ENCODE measurements at regions not wholly inside any gene's neighbourhood (a gene's known extent, or its start where the extent isn't known, plus 50 kb on each side); places are given as distances from the start of the nearest gene placed in this dataset.

DNA sequence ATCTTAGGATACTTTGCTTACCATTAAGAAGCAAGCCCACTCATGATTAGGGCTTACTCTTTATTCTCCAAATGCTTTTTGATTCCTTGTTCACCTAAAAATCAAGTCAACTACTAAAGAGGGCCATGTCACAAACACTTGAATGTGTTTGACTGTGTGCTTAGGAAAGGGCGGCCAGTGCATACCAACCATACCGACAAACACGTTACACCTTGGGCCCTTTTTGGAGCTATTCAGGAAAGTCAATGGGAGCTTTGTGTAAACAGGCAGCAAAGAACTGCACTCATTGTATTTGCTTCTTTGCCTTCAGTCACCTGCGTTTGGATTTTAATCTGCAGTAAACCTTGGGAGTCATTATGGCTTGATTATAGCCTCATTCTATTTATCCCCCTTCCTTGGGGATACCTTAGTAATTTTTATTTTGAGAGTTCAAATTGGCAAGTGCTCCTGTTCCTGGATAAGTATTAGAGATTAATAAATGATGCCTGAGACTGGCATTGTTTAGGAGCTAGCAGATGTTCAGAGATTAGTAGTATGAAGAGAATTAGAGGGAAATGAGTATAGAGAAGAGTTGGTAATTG, 102.6 kb upstream of the HDGFL1 start:
- DNase-seq (ENCODE audit: low spot score): no peak

DNA sequence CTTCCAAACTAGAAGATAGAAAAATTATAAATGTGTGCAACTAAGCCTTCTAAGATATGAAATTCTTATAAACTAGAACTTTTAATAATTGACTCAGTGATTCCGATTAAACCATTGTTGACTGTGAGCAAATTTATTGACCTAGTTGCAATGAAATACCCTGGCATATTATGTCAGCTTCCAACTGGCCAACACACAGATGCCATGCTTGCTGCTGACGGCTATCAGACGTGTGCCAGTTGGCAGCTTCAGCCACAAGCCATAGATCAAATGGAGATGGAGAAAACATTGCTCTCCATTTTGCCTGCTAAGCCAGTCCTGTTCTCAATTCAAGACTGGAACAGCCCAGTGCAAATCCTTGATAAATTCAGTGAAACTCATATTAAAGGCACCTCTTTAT, 101.7 kb upstream of the HDGFL1 start:
- DNase-seq (ENCODE audit: low spot score): no peak

- no peak for DNase-seq (ENCODE audit: low spot score)
Observed at GRCh38 chr6:22468256-22468965, 101.0 kb upstream of the HDGFL1 start.

GRCh38 chr6:22470454-22471131, 98.8 kb upstream of the HDGFL1 start:
- no peak for DNase-seq (ENCODE audit: low spot score)

DNA sequence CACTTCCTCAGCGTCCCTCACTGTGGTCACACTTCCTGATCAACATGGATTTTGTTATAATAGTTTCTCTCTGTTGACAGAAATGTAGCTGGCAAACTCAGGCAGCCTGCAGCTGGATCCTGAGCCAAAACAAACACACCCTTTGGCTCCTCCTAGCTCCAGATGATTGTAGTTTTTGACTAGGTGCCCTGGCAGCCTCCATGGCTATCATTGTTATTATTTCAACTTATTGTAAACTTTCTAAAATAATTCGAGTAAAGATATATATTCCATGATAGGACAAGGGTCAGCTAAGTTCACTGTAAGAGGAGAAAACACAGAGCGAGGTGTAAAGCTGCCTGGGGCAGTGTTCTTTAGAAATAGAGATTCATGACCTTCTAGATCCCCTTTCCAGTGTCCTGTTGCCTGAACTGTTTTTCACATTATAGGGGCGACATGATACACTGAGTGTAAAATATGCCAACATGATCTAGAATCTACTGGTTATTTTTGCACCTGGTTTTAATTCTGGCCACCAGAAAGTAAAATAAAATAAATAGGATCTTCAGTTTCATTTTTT, 98.2 kb upstream of the HDGFL1 start:
- DNase-seq (ENCODE audit: low spot score): peak; percentile 50

DNA sequence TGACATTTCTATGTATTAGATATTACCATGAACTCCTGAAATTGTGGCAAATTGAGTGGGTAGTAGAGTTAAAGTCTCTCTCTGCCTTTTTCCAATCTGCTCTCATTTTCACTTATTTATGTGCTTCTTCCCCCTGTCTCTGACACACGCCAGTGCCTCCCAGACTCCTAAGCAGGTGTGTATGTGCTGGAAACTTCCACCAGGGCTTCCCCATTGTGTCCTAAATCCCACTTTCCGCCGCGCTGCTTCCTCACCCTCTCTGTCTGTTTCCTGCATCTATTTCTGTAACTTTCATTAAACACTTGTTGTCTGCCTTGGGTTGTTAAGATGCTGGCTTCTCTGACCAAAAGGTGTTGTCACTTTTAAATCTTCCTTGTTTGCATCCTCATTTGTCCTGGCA, 97.6 kb upstream of the HDGFL1 start:
- no peak for DNase-seq (ENCODE audit: low spot score)

GRCh38 chr6:22473991-22474682, 95.2 kb upstream of the HDGFL1 start:
- DNase-seq (ENCODE audit: low spot score): no peak

GRCh38 chr6:22476811-22477390, 92.5 kb upstream of the HDGFL1 start:
- no peak for DNase-seq (ENCODE audit: low spot score)

DNA sequence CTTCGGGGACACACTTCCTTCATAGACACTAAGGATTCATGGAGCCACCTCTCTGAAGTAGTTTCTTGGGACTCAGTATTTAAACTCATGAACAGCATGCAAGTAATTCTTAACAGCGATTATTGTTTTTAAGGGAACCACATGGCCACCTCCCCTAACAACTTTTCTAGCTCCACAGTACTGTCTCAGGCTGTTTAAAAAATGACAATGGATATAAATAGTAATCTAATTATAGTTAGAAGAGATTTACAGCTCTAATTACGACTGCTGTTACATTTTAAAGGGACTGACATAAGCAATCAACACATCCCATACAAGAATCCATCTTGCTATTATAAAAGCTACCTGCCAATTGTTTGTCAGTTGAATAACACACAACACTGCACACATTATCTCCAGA, 72.1 kb upstream of the HDGFL1 start:
- no peak for DNase-seq (ENCODE audit: low spot score)

DNA sequence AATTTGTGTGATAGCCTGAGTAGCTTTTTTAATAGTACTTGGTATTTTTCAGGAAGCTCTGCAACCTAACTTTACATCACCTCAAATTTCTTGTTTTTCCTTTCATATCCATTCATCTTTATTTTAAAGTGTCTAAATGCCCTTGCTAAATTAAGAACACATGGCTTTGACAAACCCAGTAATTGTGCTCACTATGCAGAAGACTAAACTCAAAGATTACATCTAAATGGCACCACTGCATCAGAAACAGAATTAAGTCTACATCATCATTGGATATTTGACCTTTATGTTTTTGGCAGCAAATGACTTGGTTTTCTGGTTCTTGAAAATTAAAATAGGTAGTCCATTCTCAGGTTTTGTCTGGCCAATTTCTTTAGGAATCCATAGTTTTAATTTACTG, 69.6 kb upstream of the HDGFL1 start:
- no peak for DNase-seq (ENCODE audit: low spot score)

DNA sequence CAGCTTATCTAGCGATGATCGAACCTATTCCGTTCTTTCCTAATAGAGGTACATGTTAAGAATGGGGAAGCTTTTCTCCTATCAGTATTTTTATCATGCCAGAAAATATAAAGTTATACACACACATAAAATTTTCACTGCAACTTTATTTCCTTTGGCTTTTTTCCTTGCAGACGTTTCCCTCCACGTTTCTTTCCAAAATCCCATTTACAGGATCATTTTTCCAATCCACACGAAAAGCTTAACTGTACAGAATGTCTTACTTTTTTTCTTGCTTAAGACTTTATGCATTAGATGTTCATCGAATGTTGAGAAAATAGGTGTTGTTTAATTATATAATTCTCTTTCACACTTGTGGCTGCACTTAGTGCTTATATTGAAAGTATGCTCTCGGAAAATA, 62.9 kb upstream of the HDGFL1 start:
- no peak for DNase-seq (ENCODE audit: low spot score)

GRCh38 chr6:22512686-22513427, 56.5 kb upstream of the HDGFL1 start:
- no peak for DNase-seq (ENCODE audit: low spot score)

DNA sequence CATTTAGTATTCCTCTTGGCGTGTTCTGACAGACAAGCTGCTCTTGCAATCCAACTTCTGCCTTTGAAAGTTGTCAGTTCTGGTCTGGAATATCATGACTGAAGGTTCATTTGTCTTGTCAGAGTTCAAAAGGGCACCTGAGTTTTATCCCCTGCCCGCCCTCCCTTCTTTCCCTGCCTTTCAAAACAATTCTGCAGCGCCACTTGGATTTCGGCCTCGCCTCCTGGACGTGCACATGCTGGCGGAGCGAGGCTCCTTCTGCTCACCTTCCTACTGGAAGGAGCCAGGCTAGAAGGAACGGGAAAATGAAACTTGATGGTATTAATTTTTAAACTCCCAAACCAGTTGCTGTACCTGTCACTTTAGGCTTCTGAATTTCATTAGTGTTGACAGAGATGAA, 55.7 kb upstream of the HDGFL1 start:
- no peak for DNase-seq (ENCODE audit: low spot score)

DNA sequence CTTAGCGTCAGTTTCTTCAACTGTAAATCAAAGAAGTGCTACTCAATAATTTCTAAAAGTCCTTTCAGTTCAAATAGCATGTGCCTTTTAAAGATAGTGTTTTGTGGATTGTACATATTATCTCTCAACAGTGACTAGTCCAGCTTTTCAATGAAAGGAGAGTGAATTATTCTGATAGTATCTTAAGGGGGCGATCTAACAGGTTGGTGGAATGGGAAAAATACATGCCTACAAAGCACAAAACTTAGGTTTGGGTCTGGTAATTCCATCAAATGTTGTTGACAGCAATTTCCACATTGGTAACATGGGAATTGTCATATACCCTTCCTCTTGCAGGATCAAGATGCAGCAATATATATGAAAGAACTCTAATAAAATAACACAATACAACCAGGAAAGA, 50.1 kb upstream of the HDGFL1 start:
- DNase-seq (ENCODE audit: low spot score): no peak

Measured in kidney tubule cell (primary cell).